ENCODE measurements at regions not wholly inside any gene's neighbourhood (a gene's known extent, or its start where the extent isn't known, plus 50 kb on each side); places are given as distances from the start of the nearest gene placed in this dataset.

GRCh38 chr10:52526251-52526823 lies 212.3 kb downstream of the DKK1 start:
- Mint-ChIP-seq H3K4me3 (peak overlapping the region; percentile 56), H3K27me3 (ENCODE audit: insufficient read depth) (no peaks in the 10 kb centered on the region), H3K27ac (peak overlapping the region; percentile 84), H3K36me3 (ENCODE audit: low read depth) (peaks cover 15% of the 10 kb centered on the region), H3K9me3 (no peaks in the 10 kb centered on the region), H3K4me1 (ENCODE audit: low read depth) (peaks cover 50% of the 10 kb centered on the region)
- TF ChIP-seq CTCF (IDR thresholded peaks at IDR 0.05): no peak
- peak; percentile 13 for DNase-seq

- H3K27ac Mint-ChIP-seq: no peak overlapping the region
- TF ChIP-seq CTCF (IDR thresholded peaks at IDR 0.05): no peak
- no peaks in the 10 kb centered on the region for H3K27me3 Mint-ChIP-seq (ENCODE audit: insufficient read depth)
- peaks cover 38% of the 10 kb centered on the region for H3K4me1 Mint-ChIP-seq (ENCODE audit: low read depth)
- no peak for DNase-seq
- peaks cover 43% of the 10 kb centered on the region for H3K36me3 Mint-ChIP-seq (ENCODE audit: low read depth)
- H3K9me3 Mint-ChIP-seq: peaks cover 20% of the 10 kb centered on the region
- H3K4me3 Mint-ChIP-seq: no peak overlapping the region
Observed at GRCh38 chr10:52532650-52533290, 218.7 kb downstream of the DKK1 start.

- DNase-seq: no peak
- H3K27ac Mint-ChIP-seq: peak overlapping the region; percentile 36; the same call in 1 of the 2 replicates
- no peak overlapping the region for H3K4me3 Mint-ChIP-seq
- H3K27me3 Mint-ChIP-seq (ENCODE audit: insufficient read depth): no peaks in the 10 kb centered on the region
- no peak for TF ChIP-seq CTCF (IDR thresholded peaks at IDR 0.05)
- peaks cover 41% of the 10 kb centered on the region for H3K36me3 Mint-ChIP-seq (ENCODE audit: low read depth)
- peaks cover 33% of the 10 kb centered on the region for H3K4me1 Mint-ChIP-seq (ENCODE audit: low read depth)
- peaks cover 26% of the 10 kb centered on the region for H3K9me3 Mint-ChIP-seq
Observed at GRCh38 chr10:52533986-52534385, 219.9 kb downstream of the DKK1 start.

- Mint-ChIP-seq H3K4me3 (peak overlapping the region; percentile 22; the same call in 1 of the 2 replicates), H3K36me3 (ENCODE audit: low read depth) (peaks cover 17% of the 10 kb centered on the region), H3K4me1 (ENCODE audit: low read depth) (peaks cover 62% of the 10 kb centered on the region), H3K9me3 (peaks cover 13% of the 10 kb centered on the region), H3K27me3 (ENCODE audit: insufficient read depth) (peaks cover 2% of the 10 kb centered on the region; the same call in 1 of the 2 replicates), H3K27ac (peak overlapping the region; percentile 74)
- no peak for TF ChIP-seq CTCF (IDR thresholded peaks at IDR 0.05)
- peak; percentile 10 for DNase-seq
Observed at GRCh38 chr10:52539463-52539862, 225.4 kb downstream of the DKK1 start.

- Mint-ChIP-seq H3K4me1 (ENCODE audit: low read depth) (peaks cover 54% of the 10 kb centered on the region), H3K9me3 (peaks cover 13% of the 10 kb centered on the region), H3K27ac (peak overlapping the region; percentile 74), H3K36me3 (ENCODE audit: low read depth) (peaks cover 17% of the 10 kb centered on the region), H3K4me3 (peak overlapping the region; percentile 61), H3K27me3 (ENCODE audit: insufficient read depth) (peaks cover 2% of the 10 kb centered on the region; the same call in 1 of the 2 replicates)
- no peak for TF ChIP-seq CTCF (IDR thresholded peaks at IDR 0.05)
- DNase-seq: no peak
Observed at GRCh38 chr10:52540479-52540984, 226.5 kb downstream of the DKK1 start.
